Neural cell (in vitro differentiated cells): ENCODE measurements at regions not wholly inside any gene's neighbourhood (a gene's known extent, or its start where the extent isn't known, plus 50 kb on each side); places are given as distances from the start of the nearest gene placed in this dataset.

Experiments used
- H2AFZ ChIP-seq: fragments of 200-600, 300-800 bp; sonication (generic), shearing (Covaris generic); 2 replicates; pipeline ENCODE4 v1.6.0; 2014; ENCODE audit warnings: low read depth, mild to moderate bottlenecking, antibody characterized with exemption, low read length, moderate library complexity
- H3F3A ChIP-seq: fragments of 200-600 bp; shearing (Covaris generic); 2 replicates; pipeline ENCODE4 v1.6.1; 2016; ENCODE audit warnings: mild to moderate bottlenecking, moderate library complexity, mixed read lengths, antibody characterized with exemption, low read length; ENCODE audit not compliant: insufficient read depth, poor library complexity, severe bottlenecking
- H3K27ac ChIP-seq: fragments of 200-600, 300-800 bp; sonication (generic), shearing (Covaris generic); 2 replicates; pipeline ENCODE4 v1.5.1; 2014; ENCODE audit warnings: mild to moderate bottlenecking, low read length, moderate library complexity
- H3K27me3 ChIP-seq: fragments of 300-800, 200-600 bp; sonication (generic), shearing (Covaris generic); 2 replicates; pipeline ENCODE4 v1.6.0; 2014; ENCODE audit warnings: mild to moderate bottlenecking, low read depth, low read length, moderate library complexity; ENCODE audit not compliant: insufficient read depth
- H3K36me3 ChIP-seq: fragments of 300-800, 200-600 bp; sonication (generic), shearing (Covaris generic); 2 replicates; pipeline ENCODE4 v1.5.1; 2014; ENCODE audit warnings: mild to moderate bottlenecking, antibody characterized with exemption, low read length, moderate library complexity; ENCODE audit not compliant: insufficient read depth
- H3K4me2 ChIP-seq: fragments of 300-800, 200-600 bp; sonication (generic), shearing (Covaris generic); 2 replicates; pipeline ENCODE4 v1.6.0; 2014; ENCODE audit warnings: mild to moderate bottlenecking, low read length
- H3K4me3 ChIP-seq: fragments of 300-800, 200-600 bp; sonication (generic), shearing (Covaris generic); 2 replicates; pipeline ENCODE4 v1.5.1; 2014; ENCODE audit warnings: mild to moderate bottlenecking, low read length, moderate library complexity
- H3K79me2 ChIP-seq: fragments of 200-600 bp; shearing (Covaris generic); replicated peaks from 2 replicates; pipeline ENCODE4 v1.6.0; 2014; ENCODE audit warnings: mild to moderate bottlenecking, low read length, moderate library complexity; ENCODE audit not compliant: insufficient read depth
- H3K9ac ChIP-seq: fragments of 300-800, 200-600 bp; sonication (generic), shearing (Covaris generic); 2 replicates; pipeline ENCODE4 v1.6.1; 2016; ENCODE audit warnings: mild to moderate bottlenecking, low read length, mixed read lengths
- H3K9me2 ChIP-seq: fragments of 200-600 bp; shearing (Covaris generic); 2 replicates; pipeline ENCODE4 v1.6.1; 2016; ENCODE audit warnings: mild to moderate bottlenecking, low read length, mixed read lengths; ENCODE audit not compliant: insufficient read depth
- H3K9me3 ChIP-seq: fragments of 200-600, 300-800 bp; sonication (generic), shearing (Covaris generic); 2 replicates; pipeline ENCODE4 v1.6.1; 2016; ENCODE audit warnings: mild to moderate bottlenecking, mixed run types, low read length, moderate library complexity, mixed read lengths
- H4K20me1 ChIP-seq: fragments of 200-600 bp; shearing (Covaris generic); 2 replicates; pipeline ENCODE4 v1.6.1; 2016; ENCODE audit warnings: mild to moderate bottlenecking, mixed run types; ENCODE audit not compliant: insufficient read depth
- EP300 ChIP-seq: fragments of 450-650 bp; conservative IDR thresholded peaks from 2 replicates; pipeline ENCODE4 v1.6.1; 2014; ENCODE audit warnings: antibody characterized with exemption, mild to moderate bottlenecking, moderate library complexity; ENCODE audit not compliant: poor library complexity, severe bottlenecking
- EZH2 ChIP-seq: fragments of 200-600, 300-800 bp; shearing (Covaris generic), sonication (generic); IDR thresholded peaks from 2 replicates; pipeline ENCODE4 v1.6.1; 2014; ENCODE audit warnings: antibody characterized with exemption, low read length, borderline replicate concordance, mild to moderate bottlenecking; ENCODE audit not compliant: insufficient read depth, poor library complexity, severe bottlenecking
- MXI1 ChIP-seq: fragments of 450-650 bp; conservative IDR thresholded peaks from 2 replicates; pipeline ENCODE4 v1.6.1; 2014; ENCODE audit warnings: antibody characterized with exemption, mild to moderate bottlenecking; ENCODE audit not compliant: poor library complexity, severe bottlenecking
- POLR2AphosphoS5 ChIP-seq: IDR thresholded peaks from 2 replicates; pipeline ENCODE4 v1.6.1; 2012
- RAD21 ChIP-seq: fragments of 450-650 bp; conservative IDR thresholded peaks from 2 replicates; pipeline ENCODE4 v1.6.1; 2014; ENCODE audit warnings: antibody characterized with exemption, mild to moderate bottlenecking, moderate library complexity
- SMC3 ChIP-seq: fragments of 450-650 bp; conservative IDR thresholded peaks from 2 replicates; pipeline ENCODE4 v1.6.1; 2014; ENCODE audit warnings: antibody characterized with exemption, mild to moderate bottlenecking, moderate library complexity; ENCODE audit not compliant: poor library complexity
- TAF1 ChIP-seq: IDR thresholded peaks from 2 replicates; pipeline ENCODE4 v1.6.1; 2012; ENCODE audit warnings: low read depth
- TF ChIP-seq, protein P1 (sequence below): fragments of 450-650 bp; IDR thresholded peaks from 2 replicates; pipeline ENCODE4 v1.5.1; 2014; ENCODE audit warnings: antibody characterized with exemption, mild to moderate bottlenecking, moderate library complexity; ENCODE audit not compliant: poor library complexity, severe bottlenecking
- TF ChIP-seq, protein P2 (sequence below): IDR thresholded peaks from 2 replicates; pipeline ENCODE4 v1.6.1; 2012; ENCODE audit warnings: borderline replicate concordance

GRCh38 chr5:155897761-155898160 lies 429.2 kb upstream of the SGCD start:
- no peak for TF ChIP-seq SMC3
- TF ChIP-seq, protein P1, sequence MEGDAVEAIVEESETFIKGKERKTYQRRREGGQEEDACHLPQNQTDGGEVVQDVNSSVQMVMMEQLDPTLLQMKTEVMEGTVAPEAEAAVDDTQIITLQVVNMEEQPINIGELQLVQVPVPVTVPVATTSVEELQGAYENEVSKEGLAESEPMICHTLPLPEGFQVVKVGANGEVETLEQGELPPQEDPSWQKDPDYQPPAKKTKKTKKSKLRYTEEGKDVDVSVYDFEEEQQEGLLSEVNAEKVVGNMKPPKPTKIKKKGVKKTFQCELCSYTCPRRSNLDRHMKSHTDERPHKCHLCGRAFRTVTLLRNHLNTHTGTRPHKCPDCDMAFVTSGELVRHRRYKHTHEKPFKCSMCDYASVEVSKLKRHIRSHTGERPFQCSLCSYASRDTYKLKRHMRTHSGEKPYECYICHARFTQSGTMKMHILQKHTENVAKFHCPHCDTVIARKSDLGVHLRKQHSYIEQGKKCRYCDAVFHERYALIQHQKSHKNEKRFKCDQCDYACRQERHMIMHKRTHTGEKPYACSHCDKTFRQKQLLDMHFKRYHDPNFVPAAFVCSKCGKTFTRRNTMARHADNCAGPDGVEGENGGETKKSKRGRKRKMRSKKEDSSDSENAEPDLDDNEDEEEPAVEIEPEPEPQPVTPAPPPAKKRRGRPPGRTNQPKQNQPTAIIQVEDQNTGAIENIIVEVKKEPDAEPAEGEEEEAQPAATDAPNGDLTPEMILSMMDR = no peak
- no peak for TF ChIP-seq RAD21
- TF ChIP-seq EZH2 = no peak
- TF ChIP-seq TAF1 = no peak
- TF ChIP-seq EP300 = no peak
- Histone ChIP-seq H3K9me3 (no peaks in the 10 kb centered on the region), H3K79me2 (no peaks in the 10 kb centered on the region), H3K9ac (no peak overlapping the region), H4K20me1 (no peaks in the 10 kb centered on the region), H3K4me3 (no peak overlapping the region), H2AFZ (no peak overlapping the region), H3K36me3 (no peaks in the 10 kb centered on the region), H3F3A (no peaks in the 10 kb centered on the region), H3K27me3 (no peaks in the 10 kb centered on the region), H3K9me2 (no peaks in the 10 kb centered on the region), H3K4me2 (no peak overlapping the region), H3K27ac (no peak overlapping the region)

DNA sequence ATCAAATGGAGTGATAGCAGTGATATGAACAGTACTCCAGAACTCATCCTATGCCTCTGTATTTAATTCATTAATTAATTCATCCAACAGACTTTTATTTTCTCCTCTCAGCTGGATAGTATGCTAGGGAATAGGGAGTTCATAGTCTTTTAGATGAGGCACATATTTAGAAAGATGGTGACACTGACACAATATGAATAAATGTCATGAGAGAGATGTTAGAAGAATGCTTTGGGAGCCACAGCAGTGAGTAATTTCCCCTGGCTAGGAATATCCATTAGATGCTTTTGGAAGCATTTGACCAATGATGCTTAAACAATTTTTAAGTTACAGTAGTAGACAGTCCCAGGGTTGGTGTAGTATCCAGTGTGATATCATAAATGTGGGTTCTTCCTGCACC lies 428.7 kb upstream of the SGCD start:
- no peak overlapping the region for H3K9ac ChIP-seq
- H3K27ac ChIP-seq = no peak overlapping the region
- no peaks in the 10 kb centered on the region for H3K9me2 ChIP-seq
- no peak overlapping the region for H3K4me3 ChIP-seq
- TF ChIP-seq POLR2AphosphoS5 = no peak
- TF ChIP-seq, protein P2, sequence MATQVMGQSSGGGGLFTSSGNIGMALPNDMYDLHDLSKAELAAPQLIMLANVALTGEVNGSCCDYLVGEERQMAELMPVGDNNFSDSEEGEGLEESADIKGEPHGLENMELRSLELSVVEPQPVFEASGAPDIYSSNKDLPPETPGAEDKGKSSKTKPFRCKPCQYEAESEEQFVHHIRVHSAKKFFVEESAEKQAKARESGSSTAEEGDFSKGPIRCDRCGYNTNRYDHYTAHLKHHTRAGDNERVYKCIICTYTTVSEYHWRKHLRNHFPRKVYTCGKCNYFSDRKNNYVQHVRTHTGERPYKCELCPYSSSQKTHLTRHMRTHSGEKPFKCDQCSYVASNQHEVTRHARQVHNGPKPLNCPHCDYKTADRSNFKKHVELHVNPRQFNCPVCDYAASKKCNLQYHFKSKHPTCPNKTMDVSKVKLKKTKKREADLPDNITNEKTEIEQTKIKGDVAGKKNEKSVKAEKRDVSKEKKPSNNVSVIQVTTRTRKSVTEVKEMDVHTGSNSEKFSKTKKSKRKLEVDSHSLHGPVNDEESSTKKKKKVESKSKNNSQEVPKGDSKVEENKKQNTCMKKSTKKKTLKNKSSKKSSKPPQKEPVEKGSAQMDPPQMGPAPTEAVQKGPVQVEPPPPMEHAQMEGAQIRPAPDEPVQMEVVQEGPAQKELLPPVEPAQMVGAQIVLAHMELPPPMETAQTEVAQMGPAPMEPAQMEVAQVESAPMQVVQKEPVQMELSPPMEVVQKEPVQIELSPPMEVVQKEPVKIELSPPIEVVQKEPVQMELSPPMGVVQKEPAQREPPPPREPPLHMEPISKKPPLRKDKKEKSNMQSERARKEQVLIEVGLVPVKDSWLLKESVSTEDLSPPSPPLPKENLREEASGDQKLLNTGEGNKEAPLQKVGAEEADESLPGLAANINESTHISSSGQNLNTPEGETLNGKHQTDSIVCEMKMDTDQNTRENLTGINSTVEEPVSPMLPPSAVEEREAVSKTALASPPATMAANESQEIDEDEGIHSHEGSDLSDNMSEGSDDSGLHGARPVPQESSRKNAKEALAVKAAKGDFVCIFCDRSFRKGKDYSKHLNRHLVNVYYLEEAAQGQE = no peak
- TF ChIP-seq EZH2 = no peak
- no peak for TF ChIP-seq MXI1
- TF ChIP-seq, protein P1 = no peak
- TF ChIP-seq EP300 = no peak
- TF ChIP-seq RAD21 = no peak
- TF ChIP-seq SMC3 = no peak
- TF ChIP-seq TAF1 = no peak
- no peaks in the 10 kb centered on the region for H3K36me3 ChIP-seq
- H3K27me3 ChIP-seq = no peaks in the 10 kb centered on the region
- no peaks in the 10 kb centered on the region for H3K9me3 ChIP-seq
- H3K79me2 ChIP-seq = no peaks in the 10 kb centered on the region
- H2AFZ ChIP-seq = no peak overlapping the region
- no peaks in the 10 kb centered on the region for H4K20me1 ChIP-seq
- H3K4me2 ChIP-seq = no peak overlapping the region
- no peaks in the 10 kb centered on the region for H3F3A ChIP-seq
